ENCODE measurements at regions not wholly inside any gene's neighbourhood (a gene's known extent, or its start where the extent isn't known, plus 50 kb on each side); places are given as distances from the start of the nearest gene placed in this dataset.
"Not testable (repeated sequence)": the region's sequence is repeated elsewhere in the genome, so short reads cannot be mapped to it uniquely, and the experiment has no call there.

DNA sequence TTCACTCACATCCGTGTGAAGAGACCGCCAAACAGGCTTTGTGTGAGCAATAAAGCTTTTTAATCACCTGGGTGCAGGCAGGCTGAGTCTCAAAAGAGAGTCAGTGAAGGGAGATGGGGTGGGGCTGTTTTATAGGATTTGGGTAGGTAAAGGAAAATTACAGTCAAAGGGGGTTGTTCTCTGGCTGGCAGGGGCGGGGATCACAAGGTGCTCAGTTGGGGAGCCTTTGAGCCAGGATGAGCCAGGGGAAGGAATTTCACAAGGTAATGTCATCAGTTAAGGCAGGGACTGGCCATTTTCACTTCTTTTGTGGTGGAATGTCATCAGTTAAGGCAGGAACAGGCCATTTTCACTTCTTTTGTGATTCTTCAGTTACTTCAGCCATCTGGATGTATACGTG is 210.3 kb upstream of the ELL2 start:
- DNase-seq (ENCODE audit: low read depth in 3 of 3): not testable (repeated sequence)

DNA sequence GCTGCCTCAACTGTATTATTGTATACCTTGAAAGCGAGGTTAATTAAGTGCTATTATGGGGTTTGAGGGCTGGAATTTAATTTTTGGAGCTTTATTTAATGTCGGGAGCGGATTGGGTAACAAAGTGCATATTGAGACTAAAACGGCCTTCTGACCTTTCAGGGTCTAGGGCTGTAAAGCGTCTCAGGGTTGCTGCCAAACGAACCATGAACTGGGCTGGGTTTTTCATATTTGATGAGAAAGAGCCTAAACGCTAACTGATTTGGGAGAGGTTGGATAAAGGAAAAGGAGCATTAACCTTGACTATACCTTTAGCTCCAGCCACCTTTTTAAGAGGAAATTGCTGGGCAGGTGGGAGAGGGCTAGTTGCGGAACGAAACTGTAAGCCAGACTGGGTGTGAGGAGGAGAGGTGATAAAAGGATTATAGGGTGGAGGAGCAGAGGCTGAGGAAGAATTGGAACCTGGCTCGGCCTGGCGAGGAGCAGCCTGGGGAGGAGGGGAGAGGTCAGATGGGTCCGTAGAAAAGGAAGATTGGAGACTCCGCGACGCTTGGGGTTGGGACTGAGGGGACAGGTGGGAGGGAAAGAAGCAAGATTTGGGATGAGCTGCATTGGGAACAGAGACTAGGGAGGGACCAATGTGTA is 209.0 kb upstream of the ELL2 start:
- not testable (repeated sequence) for DNase-seq (ENCODE audit: low read depth in 3 of 3)

DNA sequence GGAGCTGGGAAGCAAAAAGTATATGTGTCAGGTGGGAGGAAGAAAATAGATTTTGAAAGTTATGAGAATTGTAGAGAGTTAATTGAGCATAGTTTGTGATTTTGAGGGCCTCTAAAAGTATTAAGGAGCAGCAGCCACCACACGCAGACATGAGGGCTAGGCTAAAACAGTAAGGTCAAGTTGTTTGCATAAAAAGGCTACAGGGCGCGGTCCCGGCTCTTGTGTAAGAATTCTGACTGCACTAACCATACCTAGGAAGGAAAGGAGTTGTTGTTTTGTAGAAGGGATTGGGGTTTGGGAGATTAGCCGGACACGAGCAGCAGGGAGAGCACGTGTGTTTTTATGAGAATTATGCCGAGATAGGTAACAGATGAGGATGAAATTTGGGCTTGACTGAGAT is 207.2 kb upstream of the ELL2 start:
- DNase-seq (ENCODE audit: low read depth in 3 of 3): not testable (repeated sequence)

DNA sequence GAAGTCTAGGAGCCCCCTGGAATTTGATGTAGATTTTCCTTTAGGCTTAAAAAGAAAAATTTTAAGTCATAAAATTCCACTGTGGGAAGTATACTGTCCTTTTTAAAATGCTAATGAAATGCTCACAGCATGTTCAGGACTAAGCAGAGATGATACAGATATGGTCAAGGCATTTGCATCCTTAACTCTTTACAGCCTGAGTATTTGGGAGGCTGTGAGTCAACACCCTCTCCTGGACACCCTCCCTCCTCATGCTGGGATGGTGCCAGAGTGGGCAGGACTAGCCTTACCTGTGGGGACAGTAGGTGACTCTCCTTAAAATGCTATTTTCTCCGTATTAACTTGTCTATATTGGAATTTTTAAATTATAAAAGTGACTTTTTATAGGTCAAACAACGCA is 197.4 kb upstream of the ELL2 start:
- DNase-seq (ENCODE audit: low read depth in 3 of 3): no peak

DNA sequence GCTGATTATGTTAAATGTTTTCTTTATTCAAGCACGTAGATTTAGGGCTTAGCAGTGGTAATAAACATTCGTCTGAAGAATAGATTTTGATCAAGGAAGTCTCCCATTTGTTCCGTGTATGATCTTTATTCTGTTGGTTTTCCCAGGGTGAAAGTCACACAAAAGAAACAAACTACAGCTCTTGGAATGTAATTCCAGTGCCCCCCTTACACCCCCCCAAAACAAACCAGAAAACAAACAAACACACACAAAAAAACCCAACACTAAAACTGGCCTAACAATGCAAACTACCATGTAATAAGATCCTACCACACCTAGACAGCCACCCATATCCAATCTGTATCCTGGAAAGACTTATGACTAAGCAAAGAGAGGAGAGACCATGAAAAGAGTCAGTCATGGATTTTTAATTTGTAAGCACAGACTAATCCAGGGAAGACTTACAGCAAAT is 196.2 kb upstream of the ELL2 start:
- no peak for DNase-seq (ENCODE audit: low read depth in 3 of 3)

DNA sequence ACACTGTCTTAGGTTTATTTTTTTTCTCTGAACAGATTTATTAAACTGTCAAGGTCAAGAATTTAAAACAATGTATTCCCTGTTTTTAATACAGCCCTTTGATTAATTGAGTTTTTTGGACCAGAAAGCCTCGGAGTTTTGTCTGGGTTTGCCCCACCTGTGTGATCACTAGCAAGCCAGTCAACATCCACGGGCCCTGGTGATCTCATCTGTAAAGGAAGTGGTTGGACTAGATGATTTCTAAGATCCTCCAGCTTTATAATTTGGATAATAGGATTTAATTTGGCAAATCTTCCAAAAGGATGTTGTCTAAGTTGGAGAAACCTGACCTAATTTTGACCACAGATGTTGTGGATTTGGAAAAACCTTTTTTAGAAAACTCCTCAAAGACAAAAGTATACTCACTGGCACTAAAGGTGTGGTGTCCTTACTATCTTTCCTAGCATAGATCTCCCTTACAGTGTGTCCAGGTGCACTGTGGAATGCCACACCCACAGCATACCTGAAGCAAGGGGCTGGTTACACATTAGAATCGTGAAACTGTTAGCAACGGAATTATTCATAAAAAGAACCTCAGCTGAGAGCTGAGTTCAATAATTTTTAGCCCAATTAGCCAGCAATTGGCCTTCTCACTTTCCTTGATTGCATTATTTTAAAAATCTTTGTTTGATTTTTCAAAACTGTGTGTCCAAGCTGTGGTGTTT is 195.6 kb upstream of the ELL2 start:
- DNase-seq (ENCODE audit: low read depth in 3 of 3): no peak

DNA sequence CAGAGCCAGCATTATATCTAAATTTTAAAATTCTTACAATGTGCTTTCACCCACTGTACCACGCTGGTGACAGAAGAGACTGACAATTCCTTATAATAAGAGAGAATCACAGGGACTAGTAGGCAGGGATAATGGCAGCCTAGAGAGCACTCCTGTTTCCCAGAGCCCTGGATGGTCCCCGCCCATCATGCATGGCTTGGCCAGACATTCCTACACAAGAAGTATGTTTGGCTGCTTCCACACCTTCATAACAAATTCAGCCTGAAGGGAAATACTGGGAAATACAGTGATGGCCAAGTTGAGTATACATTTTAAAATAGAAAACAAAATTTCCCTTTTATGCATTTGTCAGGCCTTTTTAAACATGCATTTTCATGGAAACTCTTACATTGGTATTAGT is 193.5 kb upstream of the ELL2 start:
- DNase-seq (ENCODE audit: low read depth in 3 of 3): no peak

DNA sequence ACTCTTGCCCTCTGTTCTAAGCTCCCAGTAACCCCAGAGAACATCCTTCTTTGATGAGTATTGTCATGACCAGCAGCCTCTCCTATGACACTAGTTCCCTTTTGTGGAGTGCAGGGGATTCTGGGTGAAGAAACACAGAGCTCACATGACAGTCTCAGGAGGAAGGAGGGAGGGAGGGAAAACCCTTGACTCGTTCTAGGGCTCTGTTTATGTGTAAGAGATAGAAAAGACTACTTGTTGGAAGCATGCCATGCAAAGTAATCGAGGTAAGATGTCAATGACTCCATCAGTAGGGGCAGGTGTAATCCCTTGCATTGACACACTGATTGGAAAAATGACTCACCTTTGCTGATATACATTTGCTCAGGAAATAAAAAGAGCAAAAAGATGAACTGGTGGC is 190.2 kb upstream of the ELL2 start:
- no peak for DNase-seq (ENCODE audit: low read depth in 3 of 3)

DNA sequence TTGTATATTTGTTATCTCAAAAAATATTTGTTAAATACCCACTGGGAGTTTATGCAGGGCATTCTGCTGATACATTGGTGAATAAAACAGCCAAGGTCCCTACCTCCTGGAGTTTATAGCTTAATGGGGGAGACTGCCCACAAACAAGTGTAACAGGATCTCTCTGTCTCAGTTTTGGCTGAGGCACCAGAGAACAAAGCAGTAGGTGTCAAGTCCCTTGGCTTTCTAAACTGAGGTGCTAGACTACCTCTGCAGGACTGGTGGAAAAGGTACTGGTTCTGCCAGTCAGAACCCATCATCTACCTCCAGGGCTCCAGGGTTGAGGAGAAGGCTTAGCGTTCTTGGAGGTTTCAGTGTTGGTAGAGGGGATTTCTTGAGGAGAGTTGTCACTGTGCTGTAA is 188.4 kb upstream of the ELL2 start:
- DNase-seq (ENCODE audit: low read depth in 3 of 3): no peak

DNA sequence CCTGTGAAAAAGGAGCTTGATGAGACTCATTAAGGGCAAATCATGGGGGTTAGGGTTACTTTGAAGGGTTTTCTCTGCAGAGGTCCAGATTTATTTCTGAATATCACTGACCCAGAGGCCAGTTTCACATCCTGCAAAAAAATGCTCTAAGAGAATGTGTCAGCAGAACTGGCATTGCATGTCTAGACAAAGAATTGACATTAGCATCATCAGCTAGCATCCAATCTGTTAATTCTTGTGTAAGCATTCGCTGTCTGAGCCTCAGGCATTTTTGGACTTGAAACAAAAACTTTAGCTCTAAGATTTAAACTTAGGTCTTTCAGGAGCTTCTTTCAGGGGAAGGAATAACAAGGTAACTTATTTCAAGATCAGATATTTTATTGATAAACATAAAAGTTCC is 187.9 kb upstream of the ELL2 start:
- no peak for DNase-seq (ENCODE audit: low read depth in 3 of 3)

DNA sequence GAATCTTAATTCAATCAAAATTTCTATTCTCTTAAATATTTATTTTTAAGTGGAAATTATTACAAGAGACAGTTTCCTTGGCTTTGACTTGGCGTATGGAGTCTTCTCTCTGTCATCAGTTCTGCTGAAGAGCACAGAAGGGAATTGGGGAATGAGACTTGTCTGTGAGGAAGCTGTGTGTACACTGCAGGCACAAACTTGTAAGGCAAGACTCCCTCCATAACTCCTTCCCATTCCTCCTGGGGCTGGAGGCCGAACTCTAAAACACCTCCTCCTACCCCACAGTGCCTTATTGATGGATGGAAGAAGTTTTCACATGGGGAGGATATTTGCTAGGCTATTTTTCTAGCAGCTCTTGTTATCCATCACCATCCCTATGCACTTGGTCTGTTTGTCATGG is 187.4 kb upstream of the ELL2 start:
- DNase-seq (ENCODE audit: low read depth in 3 of 3): no peak

DNA sequence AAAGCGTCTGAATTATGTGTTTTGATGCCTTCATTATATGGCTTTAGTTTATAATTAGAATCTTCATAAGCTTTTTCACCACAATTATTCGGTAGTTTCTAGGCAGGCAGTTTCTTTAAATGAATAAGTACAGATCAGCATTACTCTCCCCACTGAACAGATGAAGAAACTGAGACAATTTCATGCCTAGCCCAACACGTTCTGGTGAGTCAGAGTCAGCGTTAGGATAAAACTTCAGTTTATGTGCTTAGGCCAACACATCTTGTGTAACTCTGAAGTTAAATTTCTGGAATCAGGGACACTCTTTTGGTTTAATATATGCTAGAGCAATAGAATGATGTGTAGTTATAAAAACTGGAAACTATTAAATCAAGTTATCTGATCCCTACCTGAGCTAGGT is 186.7 kb upstream of the ELL2 start:
- DNase-seq (ENCODE audit: low read depth in 3 of 3): no peak

DNA sequence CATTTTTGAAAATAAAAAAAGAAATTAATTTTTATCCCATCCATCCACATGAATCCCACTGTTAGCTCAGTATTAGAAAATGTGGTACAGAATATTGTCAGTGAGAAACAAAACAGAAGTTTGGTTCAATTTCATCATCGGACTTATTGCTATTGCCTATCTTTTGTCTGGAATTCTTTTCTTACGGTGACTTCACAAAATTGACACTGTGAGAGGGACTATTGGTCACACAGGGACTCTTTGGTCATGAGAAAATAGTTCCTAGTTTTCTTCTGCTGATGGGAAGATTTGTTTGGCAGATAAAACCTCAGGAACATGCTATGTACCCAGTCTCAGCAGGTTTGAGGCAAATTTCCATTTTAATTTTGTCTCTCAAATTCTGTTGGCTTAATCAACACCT is 186.2 kb upstream of the ELL2 start:
- no peak for DNase-seq (ENCODE audit: low read depth in 3 of 3)

DNA sequence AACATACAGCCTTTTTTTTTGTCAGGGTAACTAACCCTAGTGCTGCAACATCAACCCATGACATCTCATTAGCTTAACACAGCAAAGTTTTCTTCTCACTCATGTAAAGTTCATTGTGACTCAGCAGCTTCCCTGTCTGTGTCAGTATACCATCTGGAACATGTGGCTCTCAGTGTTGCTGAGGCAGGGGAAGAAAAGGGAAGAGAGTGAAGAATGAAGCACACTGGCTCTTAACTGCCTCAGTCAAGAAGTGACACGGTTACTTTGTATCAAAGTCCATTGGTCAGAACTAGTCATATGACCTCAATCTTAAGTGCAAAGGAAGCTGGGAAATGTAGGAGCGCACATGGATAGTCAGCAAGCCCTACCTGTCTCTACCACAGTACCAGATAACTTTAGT is 185.0 kb upstream of the ELL2 start:
- no peak for DNase-seq (ENCODE audit: low read depth in 3 of 3)

DNA sequence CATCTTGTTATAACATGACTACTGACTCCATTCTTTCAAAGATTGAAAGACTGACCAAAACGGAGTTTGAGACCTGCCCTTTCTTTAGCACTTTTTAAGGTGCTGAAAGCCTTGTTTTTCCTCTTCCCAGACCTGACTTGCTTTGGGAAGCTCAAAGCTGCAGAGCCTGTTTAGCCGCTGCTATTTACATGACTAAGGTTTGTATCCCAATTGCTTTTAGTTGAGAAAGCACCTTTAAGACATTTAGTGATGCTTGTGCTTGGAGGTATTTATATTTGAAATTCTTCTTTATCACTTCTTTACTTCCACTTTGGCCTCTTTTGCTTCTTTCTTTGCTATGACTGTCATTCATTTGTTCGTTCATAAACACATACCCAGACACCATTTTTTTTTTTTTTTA is 182.6 kb upstream of the ELL2 start:
- DNase-seq (ENCODE audit: low read depth in 3 of 3): no peak

DNA sequence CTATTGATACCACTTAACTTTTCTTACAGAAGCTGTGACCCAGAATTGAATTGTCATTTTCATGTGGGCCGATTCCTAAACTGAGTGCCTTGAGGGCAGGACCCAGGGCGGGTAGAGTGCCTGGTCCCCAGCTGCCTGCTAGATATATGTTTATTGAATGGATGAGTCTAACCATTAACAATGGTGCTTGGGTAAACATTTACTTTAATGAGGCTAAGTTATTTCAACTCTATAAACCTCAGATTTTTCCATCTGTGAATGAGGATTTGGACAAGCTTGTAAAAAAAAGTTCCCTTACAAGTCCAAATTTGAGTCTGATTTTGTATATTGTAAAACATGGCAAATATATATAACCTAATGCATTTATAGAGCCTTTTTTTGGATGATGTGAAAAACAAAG is 181.8 kb upstream of the ELL2 start:
- DNase-seq (ENCODE audit: low read depth in 3 of 3): no peak

DNA sequence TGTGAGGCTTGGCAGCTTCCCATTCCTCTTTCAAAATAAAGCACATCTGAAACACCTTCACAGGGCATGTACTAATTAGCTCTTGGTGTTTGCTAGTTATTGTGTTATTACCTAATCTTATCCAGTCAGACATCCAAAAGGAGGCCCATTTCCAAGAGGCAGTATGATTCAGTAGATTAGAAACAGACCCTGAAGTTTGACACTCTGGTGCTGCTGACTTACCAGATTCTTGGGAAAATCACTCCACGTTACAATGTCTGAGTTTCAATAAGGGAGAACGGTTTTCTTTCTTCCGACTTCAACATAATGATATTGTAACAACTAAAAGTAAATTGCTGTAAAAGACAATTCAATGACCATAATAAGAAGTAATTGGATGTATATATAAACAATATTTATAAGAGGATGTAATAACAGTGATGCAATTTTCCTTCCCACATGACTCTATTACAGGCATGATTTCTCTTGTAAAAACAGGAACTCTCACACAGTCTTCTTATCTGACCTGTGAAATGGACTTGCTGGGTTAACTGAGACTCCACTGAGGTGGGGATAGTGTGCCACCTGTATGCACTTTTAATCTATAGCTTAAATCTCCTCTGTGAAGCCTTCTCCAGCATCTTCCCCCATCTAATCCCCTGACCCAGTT is 181.3 kb upstream of the ELL2 start:
- DNase-seq (ENCODE audit: low read depth in 3 of 3): no peak

DNA sequence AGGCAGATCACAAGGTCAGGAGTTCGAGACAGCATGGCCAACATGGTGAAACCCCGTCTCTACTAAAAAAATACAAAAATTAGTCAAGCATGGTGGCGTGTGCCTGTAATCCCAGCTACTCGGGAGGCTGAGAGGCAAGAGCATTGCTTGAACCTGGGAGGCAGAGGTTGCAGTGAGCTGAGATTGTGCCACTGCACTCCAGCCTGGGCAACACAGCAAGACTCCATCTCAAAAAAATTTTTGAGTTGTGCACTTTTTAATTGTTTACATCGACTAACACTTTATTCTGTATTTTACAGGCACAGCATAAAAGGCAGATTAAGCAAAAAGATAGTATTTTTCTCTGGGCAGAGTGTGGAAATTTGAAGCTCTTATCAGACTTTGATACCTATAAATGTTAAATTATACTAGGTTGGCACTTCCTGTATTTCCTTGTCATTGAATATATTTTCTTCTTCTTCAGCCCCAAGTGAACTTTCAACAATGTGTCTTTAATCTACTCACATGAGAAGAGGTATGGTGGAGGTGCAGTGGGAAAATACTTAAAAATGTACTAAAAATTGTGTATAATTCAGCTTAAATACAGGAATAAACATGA is 180.6 kb upstream of the ELL2 start:
- no peak for DNase-seq (ENCODE audit: low read depth in 3 of 3)

DNA sequence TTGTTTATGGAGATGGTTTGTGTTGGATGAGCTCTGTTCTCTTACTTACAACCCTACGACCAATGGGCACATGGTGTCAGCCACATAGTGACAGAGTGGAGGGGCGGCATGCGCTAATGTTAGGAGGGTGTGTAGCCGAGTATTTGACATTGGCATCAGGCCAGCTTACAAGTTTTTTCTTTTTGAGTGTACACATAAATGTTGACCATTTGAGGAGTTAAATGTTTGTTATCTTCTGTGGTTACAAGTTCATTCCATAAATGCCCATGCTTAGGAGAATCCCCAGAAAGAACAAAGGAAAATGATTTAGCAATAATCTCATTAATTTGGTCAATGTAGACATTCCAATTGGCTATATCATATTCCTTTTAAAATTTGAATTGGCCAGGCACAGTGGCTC is 180.1 kb upstream of the ELL2 start:
- no peak for DNase-seq (ENCODE audit: low read depth in 3 of 3)

DNA sequence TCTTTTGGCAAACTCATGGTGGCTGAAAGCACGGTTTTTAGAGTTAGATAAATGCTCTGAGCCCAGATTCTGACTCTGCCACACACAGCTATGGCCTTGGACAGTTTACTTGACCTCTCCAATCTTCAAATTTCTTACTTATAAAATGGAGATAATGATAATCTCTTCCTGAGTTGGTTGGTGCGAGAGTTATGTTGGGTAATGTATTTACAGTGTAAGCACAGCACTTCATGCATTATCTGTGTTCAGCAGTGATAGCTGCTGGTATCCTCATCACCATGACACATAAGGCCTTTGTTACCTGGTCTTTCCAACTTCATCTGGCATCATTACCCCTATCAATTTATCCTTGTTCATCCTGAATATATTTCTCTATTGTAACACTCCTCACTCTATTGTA is 178.8 kb upstream of the ELL2 start:
- no peak for DNase-seq (ENCODE audit: low read depth in 3 of 3)

DNA sequence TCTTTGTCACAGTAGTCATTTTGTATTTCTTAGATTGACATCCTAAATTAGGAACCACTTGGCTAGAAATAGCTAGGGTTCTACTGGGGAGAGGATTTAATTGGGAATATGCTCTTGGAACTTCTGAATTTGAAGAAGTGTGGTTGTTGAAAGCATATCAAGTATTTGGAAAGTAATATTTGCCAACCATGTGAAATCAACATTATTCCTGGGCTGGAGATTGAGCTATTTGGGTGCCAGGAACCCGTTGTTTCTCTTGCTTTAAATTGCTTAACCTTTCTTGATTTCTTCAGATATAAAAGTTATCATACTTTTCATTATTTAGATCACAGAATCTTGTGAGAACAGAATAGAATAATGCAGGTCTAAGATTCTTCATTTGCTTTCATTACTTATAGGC is 178.4 kb upstream of the ELL2 start:
- DNase-seq (ENCODE audit: low read depth in 3 of 3): no peak

DNA sequence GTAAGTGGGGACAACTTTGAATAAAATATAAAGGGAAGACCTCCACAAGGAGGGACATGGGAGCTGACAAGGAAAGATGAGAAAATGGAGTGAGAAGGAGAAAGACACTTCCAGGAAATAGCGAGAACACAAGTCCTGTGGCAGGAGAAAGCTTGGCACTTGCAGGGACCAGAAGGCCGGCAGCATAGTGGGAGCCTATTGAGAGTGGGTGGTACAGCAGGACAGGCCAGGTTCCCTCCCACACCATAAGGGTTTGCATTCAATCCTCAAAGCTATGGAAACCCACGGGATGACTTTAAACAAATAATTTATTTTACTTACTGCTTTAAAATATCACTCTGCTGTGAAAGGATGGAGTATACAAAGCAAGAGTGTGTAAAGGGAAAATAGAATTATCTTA is 173.2 kb upstream of the ELL2 start:
- DNase-seq (ENCODE audit: low read depth in 3 of 3): no peak
